SH-SY5Y (cell line): ENCODE measurements at regions not wholly inside any gene's neighbourhood (a gene's known extent, or its start where the extent isn't known, plus 50 kb on each side); places are given as distances from the start of the nearest gene placed in this dataset.

Experiments used
- GATA2 ChIP-seq: IDR thresholded peaks from 2 replicates; pipeline ENCODE4 v1.6.1; 2011; ENCODE audit warnings: mild to moderate bottlenecking, low read depth, low read length
- GATA3 ChIP-seq: IDR thresholded peaks from 2 replicates; pipeline ENCODE4 v1.6.1; 2011; ENCODE audit warnings: low read depth, mild to moderate bottlenecking, low read length, moderate library complexity

DNA sequence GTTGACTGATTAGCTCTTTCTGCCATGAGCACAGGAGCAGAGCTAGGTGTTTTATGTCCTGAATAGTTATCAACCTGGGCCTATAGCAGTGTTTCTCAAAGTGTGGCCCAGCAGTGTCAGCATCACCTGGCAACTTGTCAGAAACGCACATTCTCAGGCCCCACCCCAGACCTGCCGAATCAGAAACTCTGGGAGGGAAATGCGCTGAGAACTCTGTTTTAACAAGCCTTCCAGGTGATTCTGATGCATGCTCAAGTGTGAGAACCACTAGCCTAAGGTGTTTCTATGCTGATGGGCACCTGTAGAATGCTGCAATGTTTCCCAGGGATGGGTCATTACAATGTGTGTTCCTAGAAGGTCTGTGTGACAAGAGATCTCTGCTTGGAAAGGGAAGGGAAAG, 257.5 kb downstream of the MID1IP1 start:
- TF ChIP-seq GATA3, result no peak
- no peak for TF ChIP-seq GATA2
